ENCODE measurements at regions not wholly inside any gene's neighbourhood (a gene's known extent, or its start where the extent isn't known, plus 50 kb on each side); places are given as distances from the start of the nearest gene placed in this dataset.

DNA sequence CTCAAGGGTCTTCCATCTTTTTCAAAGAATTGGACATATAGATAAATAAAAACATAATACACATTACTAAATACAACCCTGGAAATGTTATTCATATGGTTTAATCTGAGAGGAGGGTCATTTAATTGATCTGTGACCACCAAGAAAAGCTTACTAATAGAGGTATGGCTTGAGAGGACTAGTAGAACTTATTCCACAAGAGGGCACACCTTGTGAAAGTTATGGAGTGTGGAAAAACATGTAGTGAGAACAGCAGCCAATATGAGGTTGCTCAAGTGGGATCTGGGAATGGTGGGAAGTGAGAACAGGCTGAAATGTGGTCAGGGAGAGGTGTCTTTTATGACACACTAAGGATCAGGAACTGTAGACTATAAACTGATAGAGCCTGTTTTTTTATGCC lies 973.5 kb upstream of the B3GALT2 start:
- TF ChIP-seq CBX3 (IDR thresholded peaks at IDR 0.05; ENCODE audit: borderline replicate concordance in 1 of 2, low read length in 2 of 2) = no peak
- TF ChIP-seq RCOR1 (IDR thresholded peaks at IDR 0.05; ENCODE audit: borderline replicate concordance in 1 of 2, low read depth in 2 of 2, low read length in 2 of 2) = no peak
- no peak for TF ChIP-seq ARHGAP35 (IDR thresholded peaks at IDR 0.05; ENCODE audit: partially characterized antibody)

All from K562 (cell line).